ENCODE measurements at regions not wholly inside any gene's neighbourhood (a gene's known extent, or its start where the extent isn't known, plus 50 kb on each side); places are given as distances from the start of the nearest gene placed in this dataset.

DNA sequence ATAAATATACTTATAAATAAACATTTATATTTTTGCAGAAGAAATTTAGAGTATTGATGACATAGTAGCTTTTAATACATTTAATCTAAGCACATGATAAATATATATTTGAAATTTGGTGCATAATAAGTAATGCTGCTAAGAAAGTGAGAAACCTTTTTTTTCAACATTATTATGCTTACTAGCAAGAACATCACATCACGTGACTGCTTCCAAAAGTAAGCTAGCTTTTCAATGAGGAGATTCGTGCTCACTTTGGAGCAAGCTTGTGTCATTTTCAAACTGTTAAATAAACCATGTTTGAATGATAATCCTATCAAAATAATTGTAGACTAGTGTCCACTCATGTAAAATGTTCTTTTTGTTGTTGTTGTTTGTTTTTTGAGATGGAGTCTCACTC, 109.0 kb upstream of the SLC4A7 start (continued):
- TF ChIP-seq ZNF26 (tag by site-specific recombination; IDR thresholded peaks at IDR 0.05) = no peak
- TF ChIP-seq ZNF37A (tag by site-specific recombination; IDR thresholded peaks at IDR 0.05) = no peak
- no peak for TF ChIP-seq ZSCAN16 (tag by site-specific recombination; IDR thresholded peaks at IDR 0.05)
- no peak for TF ChIP-seq ZNF138 (tag by site-specific recombination; IDR thresholded peaks at IDR 0.05; ENCODE audit: borderline replicate concordance)
- no peak for TF ChIP-seq GLIS1 (tag by site-specific recombination; IDR thresholded peaks at IDR 0.05)
- no peak for TF ChIP-seq GLIS2 (tag by site-specific recombination; IDR thresholded peaks at IDR 0.05)
- no peak for TF ChIP-seq ZNF184 (tag by site-specific recombination; IDR thresholded peaks at IDR 0.05)

GRCh38 chr3:27591312-27592210, 107.4 kb upstream of the SLC4A7 start:
- H3K27ac ChIP-seq (ENCODE audit: extremely low read depth, low read depth, low read length) = no peak overlapping the region
- no peaks in the 10 kb centered on the region for H3K9me3 ChIP-seq (ENCODE audit: control insufficient read depth, insufficient read depth, low read depth, low read length)
- H3K36me3 ChIP-seq (ENCODE audit: control insufficient read depth in 2 of 2, insufficient read depth in 1 of 2, low read length in 2 of 2) = no peaks in the 10 kb centered on the region
- TF ChIP-seq SP7 (tag by site-specific recombination; IDR thresholded peaks at IDR 0.05) (no peak), ZBTB49 (tag by site-specific recombination; IDR thresholded peaks at IDR 0.05; ENCODE audit: low read depth) (no peak), ZNF521 (tag by site-specific recombination; IDR thresholded peaks at IDR 0.05) (no peak), ZNF501 (tag by site-specific recombination; IDR thresholded peaks at IDR 0.05) (no peak), TRIM28 (IDR thresholded peaks at IDR 0.05; ENCODE audit: borderline replicate concordance, low read length) (no peak), GLIS2 (tag by site-specific recombination; IDR thresholded peaks at IDR 0.05) (no peak), ZNF214 (tag by site-specific recombination; IDR thresholded peaks at IDR 0.05; ENCODE audit: borderline replicate concordance) (no peak), ZNF560 (tag by site-specific recombination; IDR thresholded peaks at IDR 0.05; ENCODE audit: borderline replicate concordance) (no peak), GLIS1 (tag by site-specific recombination; IDR thresholded peaks at IDR 0.05) (no peak)
- TF ChIP-seq, protein P1, sequence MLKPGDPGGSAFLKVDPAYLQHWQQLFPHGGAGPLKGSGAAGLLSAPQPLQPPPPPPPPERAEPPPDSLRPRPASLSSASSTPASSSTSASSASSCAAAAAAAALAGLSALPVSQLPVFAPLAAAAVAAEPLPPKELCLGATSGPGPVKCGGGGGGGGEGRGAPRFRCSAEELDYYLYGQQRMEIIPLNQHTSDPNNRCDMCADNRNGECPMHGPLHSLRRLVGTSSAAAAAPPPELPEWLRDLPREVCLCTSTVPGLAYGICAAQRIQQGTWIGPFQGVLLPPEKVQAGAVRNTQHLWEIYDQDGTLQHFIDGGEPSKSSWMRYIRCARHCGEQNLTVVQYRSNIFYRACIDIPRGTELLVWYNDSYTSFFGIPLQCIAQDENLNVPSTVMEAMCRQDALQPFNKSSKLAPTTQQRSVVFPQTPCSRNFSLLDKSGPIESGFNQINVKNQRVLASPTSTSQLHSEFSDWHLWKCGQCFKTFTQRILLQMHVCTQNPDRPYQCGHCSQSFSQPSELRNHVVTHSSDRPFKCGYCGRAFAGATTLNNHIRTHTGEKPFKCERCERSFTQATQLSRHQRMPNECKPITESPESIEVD (tag by site-specific recombination; IDR thresholded peaks at IDR 0.05) = no peak
- TF ChIP-seq, protein P2, sequence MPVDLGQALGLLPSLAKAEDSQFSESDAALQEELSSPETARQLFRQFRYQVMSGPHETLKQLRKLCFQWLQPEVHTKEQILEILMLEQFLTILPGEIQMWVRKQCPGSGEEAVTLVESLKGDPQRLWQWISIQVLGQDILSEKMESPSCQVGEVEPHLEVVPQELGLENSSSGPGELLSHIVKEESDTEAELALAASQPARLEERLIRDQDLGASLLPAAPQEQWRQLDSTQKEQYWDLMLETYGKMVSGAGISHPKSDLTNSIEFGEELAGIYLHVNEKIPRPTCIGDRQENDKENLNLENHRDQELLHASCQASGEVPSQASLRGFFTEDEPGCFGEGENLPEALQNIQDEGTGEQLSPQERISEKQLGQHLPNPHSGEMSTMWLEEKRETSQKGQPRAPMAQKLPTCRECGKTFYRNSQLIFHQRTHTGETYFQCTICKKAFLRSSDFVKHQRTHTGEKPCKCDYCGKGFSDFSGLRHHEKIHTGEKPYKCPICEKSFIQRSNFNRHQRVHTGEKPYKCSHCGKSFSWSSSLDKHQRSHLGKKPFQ (tag by site-specific recombination; IDR thresholded peaks at IDR 0.05) = no peak
- TF ChIP-seq, protein P3, sequence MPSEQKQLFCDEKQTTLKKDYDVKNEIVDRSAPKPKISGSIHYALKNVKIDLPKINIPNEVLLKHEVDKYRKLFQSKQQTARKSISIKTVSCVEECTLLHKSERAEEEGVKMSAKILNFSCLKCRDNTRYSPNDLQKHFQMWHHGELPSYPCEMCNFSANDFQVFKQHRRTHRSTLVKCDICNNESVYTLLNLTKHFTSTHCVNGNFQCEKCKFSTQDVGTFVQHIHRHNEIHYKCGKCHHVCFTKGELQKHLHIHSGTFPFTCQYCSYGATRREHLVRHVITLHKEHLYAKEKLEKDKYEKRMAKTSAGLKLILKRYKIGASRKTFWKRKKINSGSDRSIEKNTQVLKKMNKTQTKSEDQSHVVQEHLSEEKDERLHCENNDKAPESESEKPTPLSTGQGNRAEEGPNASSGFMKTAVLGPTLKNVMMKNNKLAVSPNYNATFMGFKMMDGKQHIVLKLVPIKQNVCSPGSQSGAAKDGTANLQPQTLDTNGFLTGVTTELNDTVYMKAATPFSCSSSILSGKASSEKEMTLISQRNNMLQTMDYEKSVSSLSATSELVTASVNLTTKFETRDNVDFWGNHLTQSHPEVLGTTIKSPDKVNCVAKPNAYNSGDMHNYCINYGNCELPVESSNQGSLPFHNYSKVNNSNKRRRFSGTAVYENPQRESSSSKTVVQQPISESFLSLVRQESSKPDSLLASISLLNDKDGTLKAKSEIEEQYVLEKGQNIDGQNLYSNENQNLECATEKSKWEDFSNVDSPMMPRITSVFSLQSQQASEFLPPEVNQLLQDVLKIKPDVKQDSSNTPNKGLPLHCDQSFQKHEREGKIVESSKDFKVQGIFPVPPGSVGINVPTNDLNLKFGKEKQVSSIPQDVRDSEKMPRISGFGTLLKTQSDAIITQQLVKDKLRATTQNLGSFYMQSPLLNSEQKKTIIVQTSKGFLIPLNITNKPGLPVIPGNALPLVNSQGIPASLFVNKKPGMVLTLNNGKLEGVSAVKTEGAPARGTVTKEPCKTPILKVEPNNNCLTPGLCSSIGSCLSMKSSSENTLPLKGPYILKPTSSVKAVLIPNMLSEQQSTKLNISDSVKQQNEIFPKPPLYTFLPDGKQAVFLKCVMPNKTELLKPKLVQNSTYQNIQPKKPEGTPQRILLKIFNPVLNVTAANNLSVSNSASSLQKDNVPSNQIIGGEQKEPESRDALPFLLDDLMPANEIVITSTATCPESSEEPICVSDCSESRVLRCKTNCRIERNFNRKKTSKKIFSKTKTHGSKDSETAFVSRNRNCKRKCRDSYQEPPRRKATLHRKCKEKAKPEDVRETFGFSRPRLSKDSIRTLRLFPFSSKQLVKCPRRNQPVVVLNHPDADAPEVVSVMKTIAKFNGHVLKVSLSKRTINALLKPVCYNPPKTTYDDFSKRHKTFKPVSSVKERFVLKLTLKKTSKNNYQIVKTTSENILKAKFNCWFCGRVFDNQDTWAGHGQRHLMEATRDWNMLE (tag by site-specific recombination; conservative IDR thresholded peaks at IDR 0.05; ENCODE audit: low read depth) = no peak
- CTCF ChIA-PET = no interaction called here
- no peak overlapping the region for H3K4me3 ChIP-seq (ENCODE audit: low read depth, low read length)
- H3K4me1 ChIP-seq (ENCODE audit: control insufficient read depth, insufficient read depth, low read length) = peaks cover 3% of the 10 kb centered on the region; the same call in 1 of the 2 replicates
- POLR2A ChIA-PET = no interaction called here

All from HEK293 (cell line).